ENCODE measurements at regions not wholly inside any gene's neighbourhood (a gene's known extent, or its start where the extent isn't known, plus 50 kb on each side); places are given as distances from the start of the nearest gene placed in this dataset.

GRCh38 chr13:104442536-104442935 is 1376.3 kb upstream of the SLC10A2 start:
- no peak for DNase-seq

- no peak for DNase-seq
Observed at GRCh38 chr13:104436555-104436954, 1370.3 kb upstream of the SLC10A2 start.

- no peak for DNase-seq
Observed at GRCh38 chr13:104431895-104432294, 1365.7 kb upstream of the SLC10A2 start.

- DNase-seq = no peak
Observed at GRCh38 chr13:104426435-104426834, 1360.2 kb upstream of the SLC10A2 start.

- DNase-seq = no peak
Observed at GRCh38 chr13:104422668-104423067, 1356.5 kb upstream of the SLC10A2 start.

GRCh38 chr13:104416973-104417372 is 1350.8 kb upstream of the SLC10A2 start:
- no peak for DNase-seq

GRCh38 chr13:104414771-104415170 is 1348.6 kb upstream of the SLC10A2 start:
- no peak for DNase-seq

GRCh38 chr13:104414181-104414580 is 1348.0 kb upstream of the SLC10A2 start:
- DNase-seq = no peak

GRCh38 chr13:104411141-104411765 is 1345.0 kb upstream of the SLC10A2 start:
- no peak for DNase-seq

GRCh38 chr13:104408733-104409132 is 1342.5 kb upstream of the SLC10A2 start:
- DNase-seq = no peak

GRCh38 chr13:104404325-104404724 is 1338.1 kb upstream of the SLC10A2 start:
- no peak for DNase-seq

- no peak for DNase-seq
Observed at GRCh38 chr13:104389691-104390090, 1323.5 kb upstream of the SLC10A2 start.

- no peak for DNase-seq
Observed at GRCh38 chr13:104387510-104387909, 1321.3 kb upstream of the SLC10A2 start.

- DNase-seq = no peak
Observed at GRCh38 chr13:104385404-104385803, 1319.2 kb upstream of the SLC10A2 start.

GRCh38 chr13:104382951-104383350 is 1316.7 kb upstream of the SLC10A2 start:
- DNase-seq = no peak

GRCh38 chr13:104376588-104376987 is 1310.4 kb upstream of the SLC10A2 start:
- DNase-seq = no peak

GRCh38 chr13:104375614-104376013 is 1309.4 kb upstream of the SLC10A2 start:
- no peak for DNase-seq

GRCh38 chr13:104372095-104372655 is 1306.0 kb upstream of the SLC10A2 start:
- no peak for DNase-seq

GRCh38 chr13:104365430-104365829 is 1299.2 kb upstream of the SLC10A2 start:
- DNase-seq = no peak

GRCh38 chr13:104357672-104358354 is 1291.6 kb upstream of the SLC10A2 start:
- DNase-seq = no peak

GRCh38 chr13:104357174-104357573 is 1291.0 kb upstream of the SLC10A2 start:
- no peak for DNase-seq

GRCh38 chr13:104355041-104355670 is 1288.9 kb upstream of the SLC10A2 start:
- DNase-seq = no peak

GRCh38 chr13:104327211-104327610 is 1261.0 kb upstream of the SLC10A2 start:
- no peak for DNase-seq

- no peak for DNase-seq
Observed at GRCh38 chr13:104326523-104326922, 1260.3 kb upstream of the SLC10A2 start.
